SW480 (cell line): ENCODE measurements at regions not wholly inside any gene's neighbourhood (a gene's known extent, or its start where the extent isn't known, plus 50 kb on each side); places are given as distances from the start of the nearest gene placed in this dataset.

ENCODE experiments used
- DNase-seq: peaks from one replicate; pipeline ENCODE4 v3.0.0-alpha.2; 2016; ENCODE audit warnings: low spot score

DNA sequence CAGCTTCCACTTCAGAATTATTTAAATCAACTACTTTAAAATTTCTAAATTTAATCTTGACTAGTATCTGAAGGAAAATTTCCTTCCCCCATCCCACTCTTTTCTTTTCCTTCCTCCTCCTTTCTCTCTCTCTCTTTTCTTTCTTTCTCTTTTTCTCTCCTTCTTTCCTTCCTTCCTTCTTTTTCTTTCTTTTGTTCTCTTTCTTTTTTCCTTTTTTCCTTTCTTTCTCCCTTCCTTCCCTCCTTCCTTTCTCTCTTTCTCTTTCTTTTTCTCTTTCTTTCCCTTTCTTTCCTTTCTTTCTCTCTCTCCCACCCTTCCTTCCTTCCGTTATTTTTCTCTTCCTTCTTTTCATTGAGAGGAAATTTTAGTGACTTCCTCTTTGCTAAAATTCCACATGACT is 132.0 kb upstream of the CDH19 start:
- no peak for DNase-seq

DNA sequence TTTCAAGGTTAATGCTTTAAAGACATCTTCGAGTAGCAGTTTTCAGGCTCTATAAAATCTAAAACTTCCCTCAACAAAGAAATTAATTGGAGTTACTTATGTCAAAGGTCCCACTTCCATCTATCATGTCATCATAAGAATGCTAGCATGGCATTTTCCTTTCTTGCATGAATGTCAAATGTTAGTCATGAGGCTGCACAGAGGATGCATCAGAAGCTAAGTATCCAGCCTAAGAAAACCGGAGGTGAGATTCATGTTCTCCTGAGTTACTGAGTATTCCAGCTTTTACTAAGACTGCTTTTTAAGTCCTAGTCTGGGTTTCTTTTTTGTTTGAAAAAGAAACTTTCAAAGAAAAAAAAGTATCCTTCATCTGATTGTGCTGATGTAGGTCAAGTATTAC is 130.6 kb upstream of the CDH19 start:
- DNase-seq: no peak

DNA sequence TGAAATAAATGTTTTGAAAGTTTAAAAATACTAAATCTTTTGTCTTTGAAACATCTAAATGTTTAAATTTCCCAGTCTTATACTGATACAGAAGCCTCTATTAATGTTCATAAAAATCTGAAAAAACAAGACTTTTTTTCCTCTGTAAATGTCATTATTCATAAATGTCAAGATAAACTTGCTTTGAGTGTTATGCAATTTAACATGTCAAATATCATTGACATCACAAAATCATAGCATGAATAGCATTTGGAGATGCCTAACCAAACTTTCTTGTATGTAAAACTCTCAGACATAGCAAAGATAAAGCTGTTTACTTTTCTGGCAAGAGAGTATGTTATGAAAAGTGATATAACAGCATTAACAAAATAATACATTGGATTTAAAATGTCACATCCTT is 128.0 kb upstream of the CDH19 start:
- DNase-seq: no peak

DNA sequence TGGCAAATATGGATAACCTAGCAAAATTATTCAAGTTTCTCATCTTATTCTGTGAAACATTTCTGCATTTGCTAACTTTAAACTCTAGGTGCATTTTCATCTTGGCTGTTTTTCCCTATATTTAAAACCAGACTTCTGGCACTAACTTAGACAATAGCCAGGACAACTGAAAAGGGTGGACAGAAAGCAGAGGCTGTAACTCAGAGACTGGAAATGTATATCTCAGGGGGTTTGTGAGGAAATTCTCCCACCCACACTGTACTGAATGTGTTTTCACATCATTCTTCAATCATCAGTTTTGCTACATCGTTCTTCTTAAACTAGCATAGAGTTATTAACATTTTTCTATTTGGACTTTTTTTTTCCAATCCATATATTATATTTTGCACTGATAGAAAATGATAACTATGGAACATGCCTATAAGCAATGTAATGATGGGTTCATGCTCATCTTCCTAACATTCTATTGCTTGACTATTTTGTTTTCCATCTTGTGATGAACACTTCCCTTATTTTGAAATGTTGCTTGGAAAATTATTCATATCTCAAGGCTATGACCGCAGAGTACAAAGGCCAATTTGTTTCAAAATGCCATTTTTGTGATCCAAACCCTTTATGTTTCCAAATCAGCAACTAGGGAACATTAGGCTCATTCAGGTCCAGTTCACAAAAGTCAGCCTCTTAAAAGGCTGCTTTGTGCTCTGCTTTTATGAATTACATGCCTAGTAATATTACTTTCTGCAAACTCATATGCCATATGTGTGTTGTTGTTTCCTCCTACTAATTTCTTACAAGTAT is 125.8 kb upstream of the CDH19 start:
- no peak for DNase-seq

- no peak for DNase-seq
Measured at GRCh38 chr18:66728951-66729350, 125.1 kb upstream of the CDH19 start.

- DNase-seq: no peak
Measured at GRCh38 chr18:66727991-66728390, 124.1 kb upstream of the CDH19 start.

- DNase-seq: peak; percentile 31
Measured at GRCh38 chr18:66724664-66725356, 120.9 kb upstream of the CDH19 start.

DNA sequence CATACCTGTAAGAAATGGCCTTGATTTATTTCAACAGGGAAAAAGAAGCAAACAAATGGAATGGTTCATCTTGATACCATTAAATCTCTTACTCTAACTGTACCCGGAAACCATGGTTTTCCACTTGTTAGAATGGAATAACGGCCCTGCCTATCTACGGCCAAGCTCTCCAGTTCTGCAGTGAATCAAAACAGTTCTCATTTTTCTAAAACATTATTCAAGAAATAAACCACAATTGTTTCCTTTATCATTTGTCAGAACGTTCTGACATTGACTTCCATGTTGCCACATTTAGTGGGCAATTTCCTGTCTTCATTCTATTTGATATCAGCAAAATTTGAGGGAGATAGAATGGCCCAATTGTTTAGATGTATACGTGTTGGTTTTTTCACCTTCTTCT is 118.8 kb upstream of the CDH19 start:
- DNase-seq: no peak

DNA sequence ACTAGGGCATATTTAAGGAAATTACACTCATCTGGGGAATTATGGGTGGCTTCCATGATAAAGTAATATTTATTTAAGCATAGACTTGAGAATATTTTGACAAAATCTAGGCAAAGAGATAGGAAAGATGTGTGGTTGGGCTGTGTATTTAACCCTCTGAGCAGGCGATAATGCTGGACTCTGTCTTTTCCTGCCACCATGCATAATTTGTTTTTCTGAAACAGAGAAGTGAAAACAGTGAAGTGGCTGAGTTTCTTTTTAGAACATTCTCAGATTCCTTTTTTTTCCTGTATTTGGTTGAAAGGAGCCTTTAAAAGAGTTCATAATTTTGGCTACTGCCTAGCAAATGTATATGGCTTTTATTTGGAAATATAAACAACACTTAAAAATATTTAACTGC is 104.8 kb upstream of the CDH19 start:
- DNase-seq: no peak

GRCh38 chr18:66707473-66707872 is 103.6 kb upstream of the CDH19 start:
- no peak for DNase-seq

- no peak for DNase-seq
Measured at GRCh38 chr18:66695281-66695680, 91.4 kb upstream of the CDH19 start.

GRCh38 chr18:66694852-66695251 is 91.0 kb upstream of the CDH19 start:
- no peak for DNase-seq

- DNase-seq: no peak
Measured at GRCh38 chr18:66687635-66688034, 83.7 kb upstream of the CDH19 start.

- DNase-seq: no peak
Measured at GRCh38 chr18:66682855-66683322, 79.0 kb upstream of the CDH19 start.

DNA sequence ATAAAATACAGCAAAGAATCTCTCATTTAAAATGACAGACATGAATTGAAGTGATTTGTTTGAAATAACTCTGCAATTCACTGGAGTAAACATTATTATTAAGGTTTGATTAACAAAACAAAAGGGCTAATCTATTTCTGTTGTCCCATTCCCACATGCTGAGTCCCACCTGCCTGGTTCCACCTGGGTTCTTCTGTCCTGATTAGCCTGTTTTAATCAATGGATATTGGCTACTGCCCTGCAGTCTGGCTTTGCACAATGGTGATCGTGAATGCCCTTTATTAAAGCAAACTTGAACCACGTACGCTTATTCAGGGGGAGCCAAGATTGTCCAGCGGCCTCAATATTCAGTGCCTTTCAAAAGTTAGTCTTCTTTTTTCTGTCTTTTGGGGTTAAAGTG is 72.8 kb upstream of the CDH19 start:
- DNase-seq: no peak

DNA sequence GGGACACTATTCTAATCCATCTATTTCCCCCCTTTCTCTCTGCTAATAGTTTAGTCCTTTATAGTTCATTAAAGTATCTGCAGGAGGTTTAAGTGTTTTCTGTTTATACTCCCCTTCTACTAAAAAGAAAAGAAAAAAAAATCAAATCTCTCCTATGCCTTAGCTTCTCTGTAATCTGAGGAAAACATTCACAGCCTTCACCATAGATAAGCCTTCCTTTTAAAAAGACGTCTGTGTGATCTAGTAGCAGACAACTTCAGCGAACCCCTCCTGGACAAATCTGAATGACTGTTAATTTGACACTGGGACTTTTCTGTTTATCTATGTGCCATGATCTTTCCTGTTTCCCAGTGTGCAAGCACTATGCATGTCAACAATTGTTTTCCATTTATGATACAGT is 70.4 kb upstream of the CDH19 start:
- DNase-seq: no peak

GRCh38 chr18:66668706-66669105 is 64.8 kb upstream of the CDH19 start:
- no peak for DNase-seq

DNA sequence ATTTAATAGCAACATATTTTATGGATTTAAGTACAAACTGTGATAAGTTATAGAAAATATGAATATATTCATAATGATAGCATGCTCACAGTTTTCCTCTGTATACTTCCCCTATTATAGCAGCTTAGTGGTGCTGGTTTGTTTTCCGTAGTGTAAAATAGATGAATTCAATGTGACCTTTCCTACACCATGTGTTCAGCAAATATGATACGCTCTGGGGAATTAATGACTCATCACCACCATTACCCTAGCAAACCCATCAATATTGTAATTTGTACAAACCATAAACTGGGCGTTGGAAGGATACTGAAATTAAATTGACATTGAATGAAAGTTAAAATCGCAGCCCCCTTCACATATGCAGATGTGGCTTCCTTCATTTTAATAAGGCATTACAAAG is 58.7 kb upstream of the CDH19 start:
- DNase-seq: no peak

DNA sequence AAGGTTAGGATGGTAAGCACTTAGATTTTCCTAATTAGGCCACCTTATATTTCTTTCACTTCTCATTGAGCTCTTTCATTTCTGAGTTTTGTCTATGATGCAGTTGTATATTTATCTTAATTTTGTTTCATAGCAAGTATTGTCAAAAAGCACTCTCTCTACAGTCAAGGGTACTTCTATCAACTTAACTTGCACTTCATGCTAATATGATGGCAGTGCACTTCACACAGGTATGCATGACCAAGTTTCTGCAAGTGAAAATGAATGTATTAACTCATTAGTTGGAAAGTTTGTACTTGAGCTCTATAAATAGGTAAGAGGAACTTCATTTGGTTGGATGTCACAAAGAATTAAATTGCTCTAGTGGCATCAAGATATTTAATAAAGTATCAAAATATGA is 51.5 kb upstream of the CDH19 start:
- DNase-seq: no peak
